Activated T-cell treated with anti-CD3 and anti-CD28 coated beads, Interleukin-2, amount 50 U/mL, for 48 hours (primary cell): ENCODE measurements at regions not wholly inside any gene's neighbourhood (a gene's known extent, or its start where the extent isn't known, plus 50 kb on each side); places are given as distances from the start of the nearest gene placed in this dataset.
A peak's percentile ranks its signal among the peaks of the same experiment; 100 is the strongest.
"Not testable (repeated sequence)": the region's sequence is repeated elsewhere in the genome, so short reads cannot be mapped to it uniquely, and the experiment has no call there.

Source experiments
- DNase-seq, 2 experiments: peaks; one replicate each; pipeline ENCODE4 v3.0.0-alpha.2; 2020

DNA sequence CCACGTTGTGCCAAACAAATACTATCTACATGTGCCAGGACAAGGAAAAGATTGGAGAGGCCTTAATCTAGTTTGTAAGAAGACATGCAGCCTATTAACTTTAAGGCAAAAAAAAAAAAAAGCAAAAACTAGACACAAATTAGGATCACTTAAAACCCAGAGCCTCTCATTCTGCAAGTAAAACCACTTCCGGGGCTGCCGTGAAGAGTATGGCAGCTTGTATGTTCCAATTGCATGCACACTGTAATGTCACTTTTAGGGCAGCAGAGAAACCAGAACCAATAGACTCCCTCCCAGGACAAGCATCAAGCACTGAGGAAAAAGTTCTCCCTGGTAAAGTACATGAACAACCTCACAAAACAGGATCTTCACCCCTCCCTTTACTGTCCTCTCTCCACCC lies 70.6 kb downstream of the RSL24D1 start:
- DNase-seq = no peak

DNA sequence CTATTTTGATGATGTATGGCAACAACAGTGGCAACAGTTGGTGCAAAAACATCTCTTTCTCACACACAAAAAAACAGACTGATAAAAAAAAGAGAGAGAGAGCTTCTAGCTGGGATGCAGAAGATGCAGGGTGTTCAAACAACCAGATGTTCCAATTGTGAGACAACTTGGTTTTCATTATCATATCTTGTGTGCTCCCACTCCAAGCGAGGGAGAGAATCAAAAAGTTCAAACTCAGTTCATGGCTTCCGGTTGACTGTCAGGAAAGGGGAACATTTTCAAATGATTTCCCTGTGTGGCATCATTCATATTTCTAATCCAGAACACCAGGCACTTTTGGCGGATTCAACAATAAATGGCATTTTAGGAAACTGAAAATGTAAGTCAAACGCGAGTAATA lies 72.1 kb downstream of the RSL24D1 start:
- no peak for DNase-seq

DNA sequence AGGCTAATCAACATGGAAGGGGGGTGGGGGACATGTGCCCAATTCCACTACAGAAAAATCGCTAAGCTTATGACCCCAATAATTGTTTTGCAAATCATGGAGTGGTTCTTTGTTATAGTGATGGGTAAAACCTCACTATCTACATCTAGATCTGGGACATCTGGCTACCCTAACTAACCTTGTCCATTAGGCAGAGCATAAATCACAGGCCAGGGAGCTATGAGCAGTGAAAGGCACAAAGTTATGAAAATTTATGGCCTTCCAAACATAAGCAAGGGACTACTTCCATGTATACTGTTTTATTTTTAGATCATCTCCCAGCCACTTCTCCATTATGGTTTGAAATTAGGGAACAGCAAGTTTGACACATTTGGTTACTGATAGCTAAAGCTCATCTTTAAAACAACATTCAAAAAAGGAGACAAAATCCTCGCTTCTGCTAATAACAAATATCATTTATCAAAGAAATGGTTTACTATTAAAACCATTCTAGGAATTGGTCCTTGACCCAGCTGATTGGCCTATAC lies 78.3 kb downstream of the RSL24D1 start:
- DNase-seq = no peak

DNA sequence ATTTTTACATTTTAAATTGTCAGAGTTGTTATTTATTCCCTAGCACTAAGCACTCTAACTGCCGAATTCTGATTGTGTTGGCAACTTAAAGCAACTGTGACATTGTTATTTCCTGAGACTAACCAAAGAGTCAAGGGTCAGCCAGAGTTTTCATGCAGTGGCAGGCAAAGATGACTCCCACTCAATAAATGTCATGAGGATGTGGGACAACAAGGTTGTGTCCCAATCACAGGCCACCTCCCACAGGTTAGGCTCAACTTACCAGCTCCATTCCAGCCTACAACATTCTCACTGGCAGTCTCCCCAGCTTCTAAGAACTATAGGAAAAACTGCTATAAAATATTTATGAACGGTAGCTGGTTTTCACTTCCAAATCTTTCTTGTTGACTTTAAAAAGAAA lies 80.1 kb downstream of the RSL24D1 start:
- DNase-seq = no peak

DNA sequence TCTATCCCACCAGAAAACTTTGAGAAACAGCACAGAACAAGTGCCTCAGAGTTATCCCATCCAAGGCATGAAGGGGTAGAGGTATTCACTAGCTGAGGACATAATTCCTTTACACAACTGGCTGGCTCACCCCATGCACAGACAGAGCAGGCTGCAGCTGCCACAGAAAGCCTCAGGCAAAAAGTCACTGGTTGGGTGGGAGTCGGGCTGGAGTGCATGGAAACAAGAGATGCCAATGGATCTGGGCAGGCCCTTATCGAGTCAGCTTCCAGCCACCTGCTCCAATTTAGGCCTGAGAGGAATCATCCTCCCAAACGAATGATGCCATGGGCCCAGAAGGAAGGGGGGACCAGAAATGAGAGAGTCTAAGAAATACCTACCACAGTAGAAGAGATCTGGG lies 83.0 kb downstream of the RSL24D1 start:
- no peak for DNase-seq

DNA sequence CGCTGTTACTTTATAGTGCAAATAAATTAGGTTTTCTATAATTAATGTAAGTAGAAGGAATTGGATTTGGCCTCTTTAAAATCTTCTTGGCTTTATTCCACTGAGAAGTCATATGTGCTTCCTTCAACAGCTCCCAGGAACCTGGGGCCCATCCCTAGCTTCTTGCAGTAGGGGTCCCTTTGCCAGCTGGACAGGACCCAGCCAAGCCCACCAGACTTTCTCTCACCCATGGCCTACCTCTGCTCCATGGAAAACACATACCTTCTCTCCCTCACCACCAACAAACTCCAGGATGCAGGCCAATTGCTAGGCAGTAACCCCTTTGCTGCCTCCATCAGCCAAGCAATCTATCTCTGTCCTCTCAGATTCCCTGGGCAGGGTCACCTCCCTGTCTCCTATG lies 84.0 kb downstream of the RSL24D1 start:
- no peak for DNase-seq

DNA sequence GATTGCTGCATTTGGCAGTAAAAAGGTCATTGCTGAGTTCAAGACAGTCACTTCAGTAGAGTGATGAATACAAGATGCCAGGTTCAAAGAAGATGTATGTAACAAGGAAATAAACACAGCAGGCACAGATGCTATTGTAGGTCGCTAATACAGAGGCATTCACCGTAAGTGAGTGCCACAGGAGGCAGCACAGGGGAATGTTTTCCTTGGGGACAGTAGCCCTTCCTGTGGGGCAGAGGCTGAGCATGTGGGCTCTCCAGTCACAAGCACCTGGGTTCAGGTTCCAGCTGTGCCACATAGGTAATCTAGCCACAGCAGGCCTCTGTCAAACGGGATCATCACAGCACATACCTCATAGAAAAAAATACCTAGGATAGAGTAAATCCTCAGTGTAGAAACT lies 86.3 kb downstream of the RSL24D1 start:
- no peak for DNase-seq

DNA sequence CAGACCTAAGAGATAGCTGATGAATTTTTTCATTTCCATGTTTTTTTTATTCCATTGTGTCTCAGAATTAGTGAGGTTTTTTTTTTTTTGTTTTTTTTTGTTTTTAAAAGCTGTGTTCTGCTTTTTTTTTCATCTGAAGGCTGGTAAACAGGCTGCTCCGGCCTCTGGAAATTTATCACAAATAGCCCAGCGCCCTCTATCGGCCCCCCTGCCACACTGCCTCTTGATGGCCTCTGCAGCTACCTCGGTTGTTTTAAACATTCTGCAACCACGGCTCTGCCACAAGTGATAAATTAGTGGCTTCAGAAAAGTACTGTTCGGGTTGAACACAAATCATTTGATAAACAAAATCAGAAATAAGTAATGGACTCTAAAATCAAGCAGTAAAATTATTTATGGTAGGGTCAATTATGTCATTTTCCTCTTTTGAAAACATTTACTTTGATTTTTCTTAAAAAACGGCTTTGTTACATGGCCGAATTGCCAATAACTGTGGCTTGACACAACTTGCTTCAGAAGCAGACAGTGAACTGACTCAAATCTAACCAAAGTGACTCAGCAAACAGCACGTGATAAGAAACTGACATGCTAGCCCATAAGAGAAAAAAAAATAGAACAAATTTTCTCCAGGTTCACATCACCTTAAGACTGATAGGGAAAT lies 87.8 kb downstream of the RSL24D1 start:
- DNase-seq = peak; percentile 64 to 67

DNA sequence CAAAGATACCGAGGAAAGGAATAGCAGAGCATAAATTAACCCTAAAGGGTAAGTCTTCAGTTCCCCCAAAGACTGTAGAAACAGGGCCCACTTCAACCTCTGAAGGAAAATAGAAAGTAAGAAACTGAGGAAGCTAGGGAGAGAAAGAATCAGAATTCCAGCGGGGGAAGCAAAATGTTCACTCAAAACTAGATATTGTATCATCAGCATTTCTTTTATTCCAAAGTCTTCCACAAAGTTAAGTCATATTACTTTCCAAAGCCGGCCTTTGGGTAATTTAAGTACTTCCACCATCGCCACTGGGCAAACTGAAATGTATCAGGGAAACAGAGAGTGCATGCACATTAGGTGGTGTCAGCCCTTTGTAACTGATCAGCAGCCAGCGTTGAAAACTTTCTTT lies 88.3 kb downstream of the RSL24D1 start:
- no peak for DNase-seq

DNA sequence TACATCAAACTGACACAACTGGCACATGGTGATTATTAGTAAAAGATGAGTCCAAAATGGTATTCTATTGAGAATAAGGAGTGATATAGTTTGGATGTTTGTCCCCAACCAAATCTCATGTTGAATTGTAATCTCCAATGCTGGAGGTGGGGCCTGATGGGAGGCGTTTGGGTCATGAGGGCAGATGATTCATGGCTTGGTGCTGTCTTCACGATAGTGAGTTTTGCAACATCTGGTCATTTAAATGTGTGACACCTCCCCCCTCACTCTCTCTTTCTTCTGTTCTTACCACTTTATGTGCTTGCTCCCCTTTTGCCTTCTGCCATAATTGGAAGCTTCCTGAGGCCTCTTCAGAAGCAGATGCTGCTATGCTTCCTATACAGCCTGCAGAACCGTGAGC lies 90.6 kb downstream of the RSL24D1 start:
- DNase-seq = no peak

DNA sequence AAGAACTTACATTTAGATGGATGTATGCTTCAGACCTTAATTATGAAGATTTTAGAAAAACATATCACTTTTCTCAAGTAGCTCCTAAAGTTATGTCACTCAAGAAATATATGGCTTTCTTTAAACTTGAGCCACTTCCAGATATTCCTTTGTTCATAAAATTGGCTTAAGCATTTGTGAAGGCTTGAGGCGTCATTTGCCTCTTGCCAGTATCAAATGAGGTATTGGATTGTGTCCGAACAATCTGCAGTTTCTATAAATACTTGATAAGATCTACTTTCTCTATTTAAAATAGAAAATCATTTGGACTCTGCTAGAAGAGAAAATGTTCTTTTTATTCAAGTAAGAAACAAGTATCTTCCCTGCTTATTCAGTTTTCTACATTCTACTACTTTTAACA lies 102.6 kb downstream of the RSL24D1 start:
- no peak for DNase-seq

DNA sequence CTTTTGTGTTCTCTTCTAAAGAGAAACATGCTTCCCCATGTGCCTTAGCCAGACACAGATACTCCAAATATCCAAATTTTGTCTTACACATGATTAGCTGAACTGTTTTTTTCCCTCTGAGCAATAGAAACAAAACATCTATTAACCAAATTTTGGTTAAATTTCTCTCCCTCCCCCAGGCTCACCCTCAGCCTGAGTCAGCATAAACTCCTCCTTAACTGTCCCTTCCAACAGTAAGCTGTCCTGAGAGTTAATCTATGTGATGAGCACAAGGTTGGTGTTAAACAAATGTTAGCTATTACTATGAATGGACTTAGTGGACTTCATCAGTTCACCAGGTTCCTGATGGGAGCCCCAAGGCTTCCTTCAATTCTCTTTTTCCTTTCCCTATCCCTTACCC lies 108.5 kb downstream of the RSL24D1 start:
- no peak for DNase-seq

DNA sequence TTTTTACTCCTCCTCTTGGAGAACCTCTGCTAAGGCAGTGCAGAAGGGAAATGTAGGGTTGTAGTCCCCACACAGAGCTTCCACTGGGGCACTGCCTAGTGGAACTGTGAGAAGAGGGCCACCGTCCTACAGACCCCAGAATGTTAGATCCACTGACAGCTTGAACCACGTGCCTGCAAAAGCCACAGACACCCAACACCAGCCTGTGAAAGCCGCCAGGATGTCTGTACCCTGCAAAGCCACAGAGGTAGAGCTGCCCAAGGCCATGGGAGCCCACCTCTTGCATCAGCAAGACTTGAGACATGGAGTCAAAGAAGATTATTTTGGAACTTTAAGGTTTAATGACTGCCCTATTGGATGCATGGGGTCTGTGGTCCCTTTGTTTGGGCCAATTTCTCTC lies 112.1 kb downstream of the RSL24D1 start:
- DNase-seq = no peak

DNA sequence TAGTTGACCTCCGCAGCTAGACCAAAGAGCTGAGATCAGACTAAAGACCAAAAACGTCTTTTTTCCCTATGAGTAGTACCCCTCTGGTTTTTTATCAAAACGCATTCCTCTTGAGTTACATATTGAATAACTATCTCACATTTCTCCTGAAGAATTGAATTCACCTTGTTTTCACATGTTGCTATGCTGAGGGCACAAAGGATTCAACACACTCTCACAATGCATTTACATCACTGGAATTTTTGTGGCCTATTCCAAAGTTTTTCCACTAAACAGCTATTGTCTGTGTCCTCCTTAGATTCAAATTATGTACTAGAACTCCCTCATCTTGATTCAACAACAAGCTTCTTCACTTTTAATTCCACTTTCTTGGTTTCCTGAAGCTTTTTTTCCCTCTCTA lies 112.5 kb downstream of the RSL24D1 start:
- DNase-seq = no peak

DNA sequence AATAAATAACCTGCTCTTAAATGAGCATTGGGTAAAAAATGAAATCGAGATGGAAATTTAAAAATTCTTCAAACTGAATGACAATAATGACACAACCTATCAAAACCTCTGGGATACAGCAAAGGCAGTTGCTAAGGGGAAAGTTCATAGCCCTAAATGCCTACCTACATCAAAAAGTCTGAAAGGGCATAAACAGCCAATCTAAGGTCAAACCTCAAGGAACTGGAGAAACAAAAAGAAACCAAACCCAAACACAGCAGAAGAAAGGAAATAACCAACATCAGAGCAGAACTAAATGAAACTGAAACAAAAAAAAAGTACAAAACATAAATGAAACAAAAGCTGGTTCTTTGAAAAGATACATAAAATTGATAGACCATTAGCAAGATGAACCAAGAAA lies 119.7 kb downstream of the RSL24D1 start:
- DNase-seq = not testable (repeated sequence)

DNA sequence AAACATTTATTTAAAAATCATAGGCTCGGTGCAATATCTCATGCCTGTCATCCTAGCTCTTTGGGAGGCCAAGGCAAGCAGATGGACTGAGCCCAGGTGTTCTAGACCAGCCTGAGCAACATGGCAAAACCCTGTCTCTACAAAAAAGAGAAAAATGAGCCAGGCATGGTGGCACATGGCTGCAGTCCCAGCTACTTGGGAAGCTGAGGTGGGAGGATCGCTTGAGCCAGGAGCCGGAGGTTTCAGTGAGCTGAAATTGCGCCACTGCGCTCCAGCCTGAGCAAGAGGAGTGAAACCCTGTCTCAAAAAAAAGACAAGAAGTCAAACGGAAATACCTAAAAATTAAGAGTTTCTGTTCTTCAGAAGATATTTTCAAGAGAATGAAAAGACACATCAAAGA lies 122.3 kb downstream of the RSL24D1 start:
- DNase-seq = no peak

DNA sequence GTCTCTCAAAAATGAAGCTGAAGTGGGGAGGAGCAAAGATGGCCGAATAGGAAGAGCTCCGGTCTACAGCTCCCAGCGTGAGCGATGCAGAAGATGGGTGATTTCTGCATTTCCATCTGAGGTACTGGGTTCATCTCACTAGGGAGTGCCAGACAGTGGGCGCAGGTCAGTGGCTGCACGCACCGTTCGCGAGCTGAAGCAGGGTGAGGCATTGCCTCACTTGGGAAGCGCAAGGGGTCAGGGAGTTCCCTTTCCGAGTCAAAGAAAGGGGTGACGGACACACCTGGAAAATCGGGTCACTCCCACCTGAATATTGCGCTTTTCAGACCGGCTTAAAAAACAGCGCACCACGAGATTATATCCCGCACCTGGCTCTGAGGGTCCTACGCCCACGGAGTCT lies 132.8 kb downstream of the RSL24D1 start:
- DNase-seq = not testable (repeated sequence)

DNA sequence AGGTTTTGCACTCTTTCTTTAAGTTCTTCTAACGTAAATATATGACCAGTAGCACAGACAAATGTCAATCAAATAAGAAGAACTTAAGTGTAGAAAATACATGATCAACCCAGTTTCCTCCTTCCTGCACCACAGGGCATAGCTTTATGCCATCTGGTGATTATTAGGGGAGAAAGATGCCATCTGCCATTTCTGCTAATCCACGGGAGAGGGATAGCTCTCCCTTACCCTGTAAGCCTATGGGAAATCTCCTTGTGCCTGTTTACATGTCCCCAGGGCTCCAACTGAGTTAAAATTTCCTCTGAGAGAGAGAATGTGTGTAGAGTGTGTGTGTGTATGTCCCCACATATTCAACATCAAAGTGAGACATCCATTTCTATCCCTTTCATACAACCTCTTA lies 135.9 kb downstream of the RSL24D1 start:
- no peak for DNase-seq

DNA sequence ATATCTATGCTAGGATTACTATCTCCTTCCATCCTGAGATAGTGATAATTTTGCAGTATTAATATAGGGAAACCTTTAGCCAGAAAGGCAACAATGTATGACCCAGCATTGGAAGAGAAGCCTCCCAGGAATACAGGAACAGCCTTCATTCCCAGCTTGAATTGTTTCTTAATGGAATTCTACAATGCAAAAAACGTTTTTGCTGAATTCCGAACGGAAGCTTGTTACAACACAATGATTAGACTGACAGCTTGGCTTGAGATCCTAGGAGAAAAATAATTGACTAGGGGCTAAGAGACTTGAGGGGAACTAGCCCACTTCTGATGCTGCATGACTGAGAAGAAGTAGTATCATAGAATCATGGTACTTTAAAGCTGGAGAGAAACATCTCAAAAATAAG lies 140.2 kb downstream of the RSL24D1 start:
- no peak for DNase-seq

DNA sequence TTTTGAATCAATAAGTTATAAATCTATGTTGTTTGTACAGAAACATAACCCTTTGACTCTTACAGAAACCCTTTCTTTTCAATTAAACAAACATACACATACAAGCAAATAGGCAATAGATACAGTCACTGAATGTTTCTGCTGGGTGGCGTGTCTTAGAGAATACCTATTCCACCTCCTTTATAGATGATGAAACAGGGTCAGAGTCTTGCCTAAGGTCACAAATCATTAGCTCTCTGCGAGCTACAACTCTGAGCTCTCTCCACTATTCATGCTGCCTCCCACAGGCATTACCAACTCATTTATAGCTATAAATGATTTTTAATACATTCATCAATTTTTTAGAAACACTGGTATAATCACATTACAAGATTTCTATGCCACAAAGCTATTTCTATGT lies 152.6 kb downstream of the RSL24D1 start:
- no peak for DNase-seq

DNA sequence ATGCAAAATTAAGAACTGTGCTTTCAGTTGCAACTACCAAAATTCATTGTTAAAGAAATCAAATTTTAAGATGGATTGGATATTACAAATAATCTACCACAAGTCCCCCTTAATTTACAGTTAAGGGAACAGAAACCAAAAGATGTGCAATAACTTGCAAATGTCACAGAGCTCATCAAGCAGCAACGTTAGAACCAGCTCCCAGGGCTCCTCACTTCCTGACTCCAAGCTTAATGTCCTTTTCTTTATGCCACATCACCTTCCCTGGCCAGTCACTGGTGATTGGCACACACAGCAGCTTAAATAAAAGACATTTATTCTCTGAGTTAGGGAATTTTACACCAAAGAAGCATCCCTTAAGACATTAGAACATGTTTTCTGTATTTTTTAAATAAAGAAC lies 159.7 kb downstream of the RSL24D1 start:
- no peak for DNase-seq

DNA sequence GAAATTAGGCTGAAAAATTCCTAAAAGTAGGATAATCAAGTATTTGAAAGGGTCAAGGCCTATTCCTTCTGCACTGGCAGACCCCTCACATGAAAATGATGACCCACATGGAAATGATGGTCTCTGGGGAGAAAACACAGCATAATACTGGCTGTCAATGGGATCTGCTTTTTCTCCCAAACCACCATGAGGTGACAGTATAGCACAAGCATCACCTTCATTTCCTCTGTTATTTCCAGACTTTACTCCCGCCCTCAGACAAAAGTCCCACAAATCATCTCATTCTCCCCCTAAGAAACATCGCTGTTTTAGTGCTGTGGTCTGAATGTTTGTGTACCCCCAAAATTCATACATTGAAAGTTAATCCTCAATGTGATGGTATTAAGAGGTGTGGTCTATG lies 161.0 kb downstream of the RSL24D1 start:
- DNase-seq = no peak

DNA sequence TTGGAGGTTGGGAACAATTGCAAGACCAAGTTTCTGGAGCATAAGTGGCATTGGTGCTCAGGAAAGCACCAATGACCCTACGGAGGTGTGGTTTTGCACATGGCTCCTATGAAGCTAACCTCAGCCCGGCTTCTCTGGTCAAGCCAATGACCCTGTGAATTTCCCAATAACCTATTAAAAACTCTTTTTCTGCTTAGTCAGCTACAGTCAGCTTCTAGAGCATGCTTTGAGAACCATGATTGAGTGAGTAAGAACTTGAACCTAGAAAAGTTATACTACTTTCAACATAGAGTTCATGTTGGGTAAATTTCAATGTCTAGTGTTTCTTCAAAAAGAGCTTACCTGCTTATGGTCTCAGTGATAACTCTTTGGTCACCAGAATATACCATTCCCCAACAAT lies 163.2 kb downstream of the RSL24D1 start:
- DNase-seq = no peak

DNA sequence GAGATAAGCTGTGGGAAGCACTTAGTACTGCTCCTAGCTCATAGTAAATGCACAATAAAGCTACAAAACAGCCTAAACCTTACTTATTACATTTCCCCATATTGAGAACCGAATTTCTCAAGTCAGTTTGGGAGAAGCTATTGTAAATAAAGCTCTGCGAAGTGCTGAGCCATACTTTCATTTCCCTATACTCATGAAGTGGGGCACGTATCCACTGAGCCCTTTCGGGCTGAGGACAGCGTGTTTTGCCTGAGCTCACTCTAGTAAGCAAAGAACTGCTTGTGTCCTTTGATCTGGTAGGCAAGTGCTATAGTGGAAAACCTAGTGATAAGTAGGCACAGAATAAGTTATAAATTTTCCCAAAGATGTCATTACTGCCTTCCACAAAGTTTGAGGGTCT lies 165.0 kb downstream of the RSL24D1 start:
- no peak for DNase-seq

DNA sequence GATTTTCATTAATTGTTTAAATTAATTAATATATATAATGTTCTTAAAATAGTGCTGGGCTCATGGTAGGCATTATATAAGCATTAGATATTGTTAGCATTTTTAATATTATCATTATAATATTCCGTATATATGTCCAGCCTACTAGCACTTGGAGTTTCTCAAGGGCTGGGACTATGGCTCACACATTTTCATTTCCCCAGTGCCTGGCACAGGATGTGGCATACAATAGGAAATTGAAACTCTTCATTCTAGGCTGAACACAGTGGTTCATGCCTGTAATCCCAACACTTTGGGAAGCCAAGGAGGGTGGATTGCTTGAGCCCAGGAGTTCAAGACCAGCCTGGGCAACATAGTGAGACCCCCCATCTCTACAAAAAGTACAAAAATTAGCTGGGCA lies 170.4 kb downstream of the RSL24D1 start:
- DNase-seq = no peak

DNA sequence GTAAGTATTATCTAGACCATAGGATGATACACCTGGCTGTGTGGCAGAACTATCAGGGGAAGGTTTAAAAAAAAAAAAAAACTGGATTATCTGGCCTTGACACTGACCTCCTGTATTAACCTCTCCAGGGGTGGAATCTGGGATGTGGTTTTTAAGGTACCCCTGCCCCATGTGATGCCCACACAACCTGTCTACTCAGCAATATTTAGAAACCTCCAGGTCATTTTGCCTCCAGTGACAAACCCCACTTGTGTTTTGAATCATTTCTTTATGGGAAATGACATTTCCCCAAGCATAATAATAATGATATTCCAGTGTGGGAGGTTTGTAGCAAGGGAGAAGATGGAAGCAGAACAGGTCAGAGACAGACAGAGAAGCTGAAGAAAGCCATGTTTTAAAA lies 179.1 kb downstream of the RSL24D1 start:
- DNase-seq = no peak
